ENCODE measurements at regions not wholly inside any gene's neighbourhood (a gene's known extent, or its start where the extent isn't known, plus 50 kb on each side); places are given as distances from the start of the nearest gene placed in this dataset.
"Not testable (repeated sequence)": the region's sequence is repeated elsewhere in the genome, so short reads cannot be mapped to it uniquely, and the experiment has no call there.

DNA sequence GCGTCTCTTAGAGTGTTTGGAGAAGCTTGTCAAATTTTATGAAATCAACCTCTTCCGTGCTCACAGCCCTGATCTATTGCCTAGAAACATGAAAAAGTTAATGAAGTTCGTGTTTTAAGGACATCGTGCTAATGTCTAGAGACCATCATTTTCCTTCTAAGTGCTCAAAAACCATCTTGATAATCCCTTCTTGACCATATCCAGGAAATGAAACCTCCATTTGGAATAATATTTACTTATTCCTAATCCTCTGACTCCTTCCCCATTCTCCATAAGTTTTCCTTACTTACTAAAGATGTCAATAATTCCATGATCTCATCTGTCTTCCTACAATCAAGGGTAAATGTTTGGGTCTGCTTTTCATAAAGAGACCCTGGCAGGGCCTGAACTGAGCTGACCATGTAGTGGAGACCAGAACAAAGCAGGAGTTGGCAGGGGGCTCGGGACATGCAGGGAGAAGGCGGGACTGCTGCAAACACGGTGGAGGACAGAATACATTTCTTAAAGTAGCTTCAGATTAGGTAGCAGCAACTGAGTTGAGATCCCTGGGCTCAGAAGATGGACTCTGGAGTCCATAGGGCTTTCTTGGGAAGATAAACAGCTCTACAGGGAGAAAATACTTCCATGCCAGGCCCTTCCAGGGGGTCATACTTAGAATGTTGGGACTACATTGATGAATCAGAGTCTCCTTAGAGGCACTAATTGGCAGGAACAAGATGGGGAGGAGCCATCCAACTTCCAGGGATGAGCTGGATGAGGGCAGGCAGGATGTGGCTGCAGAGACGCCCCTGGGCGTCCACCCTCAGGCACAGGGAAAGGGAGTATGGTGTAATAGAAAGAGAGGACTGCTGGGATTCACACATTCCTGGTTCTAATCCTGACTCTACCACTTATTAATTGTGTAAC, 100.7 kb downstream of the RIN2 start:
- DNase-seq (ENCODE audit: low read depth, low spot score): no peak
- in situ Hi-C loops (cut with HindIII; ENCODE audit: low pct_unique_long_range_greater_than_20kb, low sequenced_read_pairs): no loop called here

- in situ Hi-C loops (cut with HindIII; ENCODE audit: low pct_unique_long_range_greater_than_20kb, low sequenced_read_pairs): no loop called here
- no peak for DNase-seq (ENCODE audit: low read depth, low spot score)
These were observed 101.4 kb downstream of the RIN2 start for GRCh38 chr20:19859444-19859843.

DNA sequence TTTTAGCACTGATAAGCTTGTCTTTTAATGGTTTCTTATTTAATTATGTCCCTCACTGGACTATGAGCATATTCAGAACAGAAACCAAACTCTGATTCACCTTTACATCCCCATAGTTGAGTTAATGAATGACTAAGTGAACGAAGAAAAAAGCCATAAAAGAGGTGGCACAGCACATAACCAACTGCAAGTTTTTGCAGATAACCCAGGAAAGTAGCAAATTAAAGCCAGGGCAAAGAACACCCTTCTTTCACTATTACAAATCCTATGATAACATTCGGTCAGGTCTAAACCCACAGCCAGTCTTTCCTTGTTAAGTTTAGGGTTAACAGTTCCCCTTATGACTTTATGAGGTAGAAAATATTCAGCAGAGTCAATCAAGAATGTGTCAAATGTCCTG, 102.7 kb downstream of the RIN2 start:
- no peak for DNase-seq (ENCODE audit: low read depth, low spot score)
- in situ Hi-C loops (cut with HindIII; ENCODE audit: low pct_unique_long_range_greater_than_20kb, low sequenced_read_pairs): no loop called here

DNA sequence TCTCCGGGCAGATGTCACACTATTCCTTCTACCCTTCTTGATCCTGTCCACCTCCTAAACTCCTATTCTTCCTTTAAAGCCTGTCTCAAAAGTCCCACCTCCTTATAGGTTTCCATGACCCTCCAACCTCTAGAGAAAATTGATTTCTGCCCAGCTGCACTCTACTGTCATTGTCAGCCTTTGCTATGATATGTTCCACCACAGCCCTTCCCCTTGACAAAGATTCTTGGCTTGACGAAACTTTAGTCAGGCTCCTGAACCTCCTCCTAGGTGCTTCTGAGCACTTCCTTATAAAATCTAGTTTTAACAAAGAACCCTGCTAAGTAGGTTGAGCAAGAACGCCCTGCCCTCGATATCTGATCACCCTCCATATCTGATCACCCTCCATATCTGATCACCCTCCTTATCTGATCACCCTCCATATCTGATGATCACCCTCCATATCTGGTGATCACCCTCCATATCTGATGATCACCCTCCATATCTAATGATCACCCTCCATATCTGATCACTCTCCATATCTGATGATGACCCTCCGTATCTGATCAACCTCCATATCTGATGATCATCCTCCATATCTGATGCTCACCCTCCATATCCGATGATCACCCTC, 103.2 kb downstream of the RIN2 start:
- in situ Hi-C loops (cut with HindIII; ENCODE audit: low pct_unique_long_range_greater_than_20kb, low sequenced_read_pairs): no loop called here

DNA sequence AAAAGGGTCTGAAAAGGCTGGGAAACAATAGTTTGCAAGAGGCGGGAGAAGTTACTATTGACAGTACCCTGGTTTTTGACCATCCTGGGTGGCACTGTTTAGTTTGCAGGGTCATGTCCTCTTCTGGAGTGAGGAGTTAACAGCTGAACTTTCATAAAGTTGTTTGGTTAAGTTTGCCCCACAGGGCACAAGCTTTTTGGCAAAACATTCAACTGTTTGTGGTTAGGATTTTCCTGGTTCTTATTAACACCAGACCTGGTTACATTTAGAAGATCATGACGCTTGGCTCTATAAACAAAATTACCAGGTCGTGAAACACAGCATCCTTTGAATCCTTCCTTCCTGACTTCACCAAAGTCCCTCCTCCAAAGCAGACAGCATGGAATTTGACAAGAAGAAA, 106.1 kb downstream of the RIN2 start:
- DNase-seq (ENCODE audit: low read depth, low spot score): no peak
- in situ Hi-C loops (cut with HindIII; ENCODE audit: low pct_unique_long_range_greater_than_20kb, low sequenced_read_pairs): no loop called here

More for the DNA sequence above, 103.2 kb downstream of the RIN2 start:
- no peak for DNase-seq (ENCODE audit: low read depth, low spot score)

DNA sequence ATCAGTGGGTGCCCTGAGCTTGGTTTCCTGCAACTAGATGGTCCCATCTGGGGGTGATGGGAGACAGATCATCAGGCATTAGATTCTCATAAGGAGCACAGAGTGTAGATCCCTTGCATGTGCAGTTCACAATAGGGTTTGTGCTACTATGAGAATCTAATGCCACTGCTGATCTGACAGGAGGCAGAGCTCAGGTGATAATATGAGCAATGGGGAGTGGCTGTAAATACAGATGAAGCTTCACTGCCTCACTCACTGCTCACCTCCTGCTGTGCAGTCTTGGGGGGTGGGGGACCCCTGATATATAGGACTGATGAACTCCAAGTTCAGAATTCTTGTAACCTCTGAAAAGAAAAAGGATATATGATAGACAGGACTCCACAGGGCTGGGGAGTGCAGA, 108.0 kb downstream of the RIN2 start:
- in situ Hi-C loops (cut with HindIII; ENCODE audit: low pct_unique_long_range_greater_than_20kb, low sequenced_read_pairs): no loop called here
- DNase-seq (ENCODE audit: low read depth, low spot score): no peak

GRCh38 chr20:19867074-19867473, 109.0 kb downstream of the RIN2 start:
- no peak for DNase-seq (ENCODE audit: low read depth, low spot score)
- in situ Hi-C loops (cut with HindIII; ENCODE audit: low pct_unique_long_range_greater_than_20kb, low sequenced_read_pairs): no loop called here

DNA sequence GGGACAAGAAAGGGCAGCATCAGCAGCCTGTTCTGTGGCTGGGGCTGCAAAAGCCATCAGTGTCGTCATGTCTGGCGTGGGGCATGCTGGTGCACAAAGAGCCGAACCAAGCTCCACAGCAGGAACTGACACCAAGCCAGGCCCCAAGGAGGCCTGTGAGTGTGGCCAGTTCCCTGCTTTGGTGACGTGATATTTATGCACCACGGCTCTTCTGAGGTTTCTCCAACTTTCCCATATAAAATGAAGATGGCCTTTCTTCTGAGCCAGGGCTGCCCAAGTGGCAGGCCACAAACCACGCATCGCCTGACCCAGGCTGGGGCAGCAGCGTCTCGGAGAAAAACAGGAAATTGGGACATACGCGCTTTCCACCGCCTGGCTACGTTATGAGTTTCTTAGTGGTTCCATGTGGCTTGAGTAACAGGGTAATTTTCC, 109.9 kb downstream of the RIN2 start:
- no peak for DNase-seq (ENCODE audit: low read depth, low spot score)
- in situ Hi-C loops (cut with HindIII; ENCODE audit: low pct_unique_long_range_greater_than_20kb, low sequenced_read_pairs): no loop called here

- no peak for DNase-seq (ENCODE audit: low read depth, low spot score)
- in situ Hi-C loops (cut with HindIII; ENCODE audit: low pct_unique_long_range_greater_than_20kb, low sequenced_read_pairs): no loop called here
These were observed 110.4 kb downstream of the RIN2 start for GRCh38 chr20:19868441-19868840.

GRCh38 chr20:19872001-19872400, 113.9 kb downstream of the RIN2 start:
- DNase-seq (ENCODE audit: low read depth, low spot score): no peak

DNA sequence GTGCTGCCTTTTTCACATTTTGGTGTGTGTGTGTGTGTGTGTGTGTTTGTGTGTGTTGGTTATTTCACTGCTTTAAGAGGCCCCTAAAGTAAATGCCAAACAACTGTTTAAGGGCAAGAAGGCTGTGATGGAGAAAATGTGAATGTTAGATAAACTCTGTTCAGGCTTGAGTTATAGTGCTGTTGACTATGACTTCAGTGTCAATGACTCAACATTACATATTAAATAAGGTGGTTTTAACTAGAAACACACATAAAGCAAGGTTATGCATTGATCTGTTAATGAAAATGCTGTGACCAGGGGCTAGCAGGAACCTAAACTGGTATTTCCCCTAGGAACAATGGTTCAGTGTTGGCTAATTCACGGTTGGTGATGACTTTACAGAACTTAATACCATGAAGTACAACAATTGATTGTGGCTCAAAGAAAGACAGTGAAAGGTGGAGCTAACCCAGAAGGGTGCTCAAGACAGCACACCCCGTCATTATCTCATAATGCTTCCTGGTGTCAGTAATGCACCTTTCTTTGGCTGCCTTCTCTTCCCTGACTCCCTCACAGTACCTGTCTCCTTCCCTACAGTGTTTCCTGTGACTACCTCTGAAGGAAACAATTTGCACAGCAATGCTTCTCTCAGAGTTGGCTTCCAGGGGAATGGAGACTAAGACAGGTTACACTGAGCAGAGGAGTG, 116.1 kb downstream of the RIN2 start:
- DNase-seq (ENCODE audit: low read depth, low spot score): no peak
- in situ Hi-C loops (cut with HindIII; ENCODE audit: low pct_unique_long_range_greater_than_20kb, low sequenced_read_pairs): no loop called here

More at GRCh38 chr20:19872001-19872400, 113.9 kb downstream of the RIN2 start:
- in situ Hi-C loops (cut with HindIII; ENCODE audit: low pct_unique_long_range_greater_than_20kb, low sequenced_read_pairs): no loop called here

DNA sequence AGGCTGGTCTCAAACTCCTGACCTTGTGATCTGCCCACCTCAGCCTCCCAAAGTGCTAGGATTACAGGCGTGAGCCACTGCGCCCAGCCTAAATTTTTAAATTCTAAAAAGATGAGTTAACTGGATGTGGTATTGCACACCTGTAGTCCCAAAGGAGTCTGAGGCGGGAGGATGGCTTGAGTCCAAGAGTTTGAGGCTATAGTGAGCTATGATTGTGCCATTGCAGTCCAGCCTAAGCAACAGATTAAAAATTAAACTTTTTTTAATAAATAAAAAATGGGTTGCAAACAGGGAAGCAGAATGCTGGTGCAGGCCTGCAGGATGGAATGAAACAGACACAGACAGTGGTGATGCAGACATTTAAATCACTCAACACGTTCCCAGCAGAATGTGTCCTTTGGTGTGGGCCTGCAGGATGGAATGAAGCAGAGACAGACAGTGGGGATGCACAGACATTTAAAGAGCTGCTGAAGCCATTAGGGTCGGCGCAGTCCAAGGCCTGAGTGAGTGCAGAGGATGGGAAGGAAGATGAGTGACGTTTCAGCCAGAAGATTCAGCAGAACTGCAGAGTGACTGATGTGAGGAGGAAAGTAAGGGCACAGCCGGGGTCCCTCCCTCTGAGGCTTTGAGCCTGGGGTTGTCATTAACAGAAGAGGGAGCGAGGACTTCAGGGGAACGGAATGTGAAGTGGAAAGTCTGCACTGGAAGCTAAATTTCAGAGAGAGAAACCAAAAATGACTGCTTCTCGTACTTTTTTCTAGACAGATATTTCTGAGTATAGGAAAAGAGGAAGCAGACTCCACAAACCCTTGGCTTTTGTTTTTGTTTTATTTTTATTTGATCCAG, 117.5 kb downstream of the RIN2 start:
- no peak for DNase-seq (ENCODE audit: low read depth, low spot score)
- in situ Hi-C loops (cut with HindIII; ENCODE audit: low pct_unique_long_range_greater_than_20kb, low sequenced_read_pairs): no loop called here

DNA sequence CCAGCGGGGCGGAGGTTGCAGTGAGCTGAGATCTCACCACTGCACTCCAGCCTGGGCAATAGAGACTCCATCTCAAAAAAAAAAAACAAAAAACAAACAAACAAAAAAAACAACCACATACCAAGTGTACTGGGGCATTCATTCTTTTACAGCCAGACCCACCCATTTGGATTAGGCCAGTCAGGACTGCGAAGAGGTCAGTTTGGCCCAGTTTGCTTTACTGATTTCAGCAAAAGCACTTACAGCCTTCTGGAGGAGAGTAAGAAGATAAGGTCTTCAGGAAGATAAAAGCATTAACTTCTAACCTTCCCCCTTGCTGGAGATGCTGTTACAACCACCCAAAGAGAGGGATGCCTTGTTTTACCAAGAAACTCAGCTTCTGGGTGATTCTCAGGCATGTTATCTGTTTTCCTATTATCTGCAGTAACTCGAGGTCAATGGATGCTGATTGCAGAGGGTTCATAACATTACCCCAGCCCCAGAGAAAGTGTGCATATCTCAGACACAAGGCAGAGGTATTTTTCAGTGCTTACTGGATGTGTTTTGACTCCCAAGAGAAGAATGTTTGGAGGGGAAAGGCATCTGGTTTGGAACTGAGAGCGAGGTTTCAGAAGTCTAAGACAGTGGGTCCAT, 118.9 kb downstream of the RIN2 start:
- DNase-seq (ENCODE audit: low read depth, low spot score): no peak
- in situ Hi-C loops (cut with HindIII; ENCODE audit: low pct_unique_long_range_greater_than_20kb, low sequenced_read_pairs): no loop called here

DNA sequence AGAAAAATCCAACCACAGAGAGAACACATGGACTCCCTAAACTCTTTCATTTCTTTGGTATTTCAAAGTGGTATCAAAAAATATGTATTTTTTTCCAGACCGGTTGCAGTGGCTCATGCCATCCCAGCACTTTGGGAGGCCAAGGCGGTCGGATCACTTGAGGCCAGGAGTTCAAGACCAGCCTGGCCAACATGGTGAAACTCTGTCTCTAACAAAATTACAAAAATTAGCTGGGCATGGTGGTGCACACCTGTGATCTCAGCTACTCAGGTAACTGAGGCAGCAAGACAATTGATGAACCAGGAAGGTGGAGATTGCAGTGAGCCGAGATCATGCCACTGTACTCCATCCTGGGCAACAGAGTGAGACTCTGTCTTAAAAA, 121.8 kb downstream of the RIN2 start:
- DNase-seq (ENCODE audit: low read depth, low spot score); in situ Hi-C loops (cut with HindIII; ENCODE audit: low pct_unique_long_range_greater_than_20kb, low sequenced_read_pairs): not testable (repeated sequence)

- DNase-seq (ENCODE audit: low read depth, low spot score): no peak
- in situ Hi-C loops (cut with HindIII; ENCODE audit: low pct_unique_long_range_greater_than_20kb, low sequenced_read_pairs): no loop called here
These were observed 122.4 kb downstream of the RIN2 start for GRCh38 chr20:19880256-19881079.

GRCh38 chr20:19881080-19881840, 123.2 kb downstream of the RIN2 start:
- no peak for DNase-seq (ENCODE audit: low read depth, low spot score)
- in situ Hi-C loops (cut with HindIII; ENCODE audit: low pct_unique_long_range_greater_than_20kb, low sequenced_read_pairs): no loop called here
